ENCODE measurements at regions not wholly inside any gene's neighbourhood (a gene's known extent, or its start where the extent isn't known, plus 50 kb on each side); places are given as distances from the start of the nearest gene placed in this dataset.

GRCh38 chr6:145383428-145383827 is 351.9 kb downstream of the EPM2A start:
- TF ChIP-seq CTCF (IDR thresholded peaks at IDR 0.05) (no peak), POLR2A (IDR thresholded peaks at IDR 0.05) (no peak), EP300 (IDR thresholded peaks at IDR 0.05) (no peak)

All from upper lobe of left lung (tissue), 4 donors.